ENCODE measurements at regions not wholly inside any gene's neighbourhood (a gene's known extent, or its start where the extent isn't known, plus 50 kb on each side); places are given as distances from the start of the nearest gene placed in this dataset.

- no peak for TF ChIP-seq EZH2phosphoT487 (IDR thresholded peaks at IDR 0.05; ENCODE audit: low read depth)
- TF ChIP-seq, protein P1, sequence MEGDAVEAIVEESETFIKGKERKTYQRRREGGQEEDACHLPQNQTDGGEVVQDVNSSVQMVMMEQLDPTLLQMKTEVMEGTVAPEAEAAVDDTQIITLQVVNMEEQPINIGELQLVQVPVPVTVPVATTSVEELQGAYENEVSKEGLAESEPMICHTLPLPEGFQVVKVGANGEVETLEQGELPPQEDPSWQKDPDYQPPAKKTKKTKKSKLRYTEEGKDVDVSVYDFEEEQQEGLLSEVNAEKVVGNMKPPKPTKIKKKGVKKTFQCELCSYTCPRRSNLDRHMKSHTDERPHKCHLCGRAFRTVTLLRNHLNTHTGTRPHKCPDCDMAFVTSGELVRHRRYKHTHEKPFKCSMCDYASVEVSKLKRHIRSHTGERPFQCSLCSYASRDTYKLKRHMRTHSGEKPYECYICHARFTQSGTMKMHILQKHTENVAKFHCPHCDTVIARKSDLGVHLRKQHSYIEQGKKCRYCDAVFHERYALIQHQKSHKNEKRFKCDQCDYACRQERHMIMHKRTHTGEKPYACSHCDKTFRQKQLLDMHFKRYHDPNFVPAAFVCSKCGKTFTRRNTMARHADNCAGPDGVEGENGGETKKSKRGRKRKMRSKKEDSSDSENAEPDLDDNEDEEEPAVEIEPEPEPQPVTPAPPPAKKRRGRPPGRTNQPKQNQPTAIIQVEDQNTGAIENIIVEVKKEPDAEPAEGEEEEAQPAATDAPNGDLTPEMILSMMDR (IDR thresholded peaks at IDR 0.05; ENCODE audit: low read depth, low read length): no peak
Observed at GRCh38 chr2:174669336-174669735, 71.7 kb upstream of the WIPF1 start.
